Loucy (cell line): ENCODE measurements at regions not wholly inside any gene's neighbourhood (a gene's known extent, or its start where the extent isn't known, plus 50 kb on each side); places are given as distances from the start of the nearest gene placed in this dataset.

Experiments used
- H2AFZ ChIP-seq: fragments of 200-600 bp; sonication (generic); 2 replicates; pipeline ENCODE4 v1.6.0; 2016; ENCODE audit warnings: antibody characterized with exemption, mild to moderate bottlenecking, low read length, moderate library complexity
- H3F3A ChIP-seq: fragments of 200-600 bp; 2 replicates; pipeline ENCODE4 v1.6.0; 2016; ENCODE audit warnings: antibody characterized with exemption, low read depth, mild to moderate bottlenecking
- H3K27me3 ChIP-seq: fragments of 200-600 bp; sonication (generic); 2 replicates; pipeline ENCODE4 v1.6.1; 2014; ENCODE audit warnings: low read length, mild to moderate bottlenecking; ENCODE audit not compliant: insufficient read depth, poor library complexity, severe bottlenecking
- H3K36me3 ChIP-seq: fragments of 200-600 bp; sonication (generic); 2 replicates; pipeline ENCODE4 v1.6.1; 2016; ENCODE audit warnings: low read length; ENCODE audit not compliant: insufficient read depth
- H3K4me1 ChIP-seq: fragments of 200-600 bp; sonication (generic); 2 replicates; pipeline ENCODE4 v1.5.1; 2014; ENCODE audit warnings: low read length, mild to moderate bottlenecking; ENCODE audit not compliant: insufficient read depth, poor library complexity, severe bottlenecking
- H3K4me2 ChIP-seq: fragments of 200-600 bp; sonication (generic); 2 replicates; pipeline ENCODE4 v1.6.0; 2014; ENCODE audit warnings: antibody characterized with exemption, low read length, low read depth, mild to moderate bottlenecking; ENCODE audit not compliant: poor library complexity, severe bottlenecking
- H3K4me3 ChIP-seq: fragments of 200-600 bp; sonication (generic); 2 replicates; pipeline ENCODE4 v1.5.1; 2014; ENCODE audit warnings: low read length, mild to moderate bottlenecking, mixed read lengths; ENCODE audit not compliant: poor library complexity, severe bottlenecking
- H3K79me2 ChIP-seq: fragments of 200-600 bp; sonication (generic); 2 replicates; pipeline ENCODE4 v1.6.1; 2014; ENCODE audit warnings: low read length; ENCODE audit not compliant: insufficient read depth
- H3K9ac ChIP-seq: fragments of 200-600 bp; sonication (generic); 2 replicates; pipeline ENCODE4 v1.6.0; 2014; ENCODE audit warnings: mild to moderate bottlenecking, low read depth, low read length, moderate library complexity; ENCODE audit not compliant: poor library complexity, severe bottlenecking
- H3K9me2 ChIP-seq: fragments of 200-600 bp; sonication (generic); replicated peaks from 2 replicates; pipeline ENCODE4 v1.6.1; 2016; ENCODE audit warnings: low read depth, low read length, mixed read lengths
- H3K9me3 ChIP-seq: fragments of 200-600 bp; sonication (generic); 2 replicates; pipeline ENCODE4 v1.6.1; 2014; ENCODE audit warnings: mild to moderate bottlenecking, antibody characterized with exemption, low read length, low read depth; ENCODE audit not compliant: insufficient read depth
- H4K20me1 ChIP-seq: fragments of 200-600 bp; sonication (generic); 2 replicates; pipeline ENCODE4 v1.6.0; 2014; ENCODE audit warnings: antibody characterized with exemption, low read length, mild to moderate bottlenecking; ENCODE audit not compliant: insufficient read depth, poor library complexity, severe bottlenecking
- EZH2phosphoT487 ChIP-seq: fragments of 200-600 bp; IDR thresholded peaks from 2 replicates; pipeline ENCODE4 v1.6.1; 2018; ENCODE audit warnings: antibody characterized with exemption, mild to moderate bottlenecking, moderate library complexity, borderline replicate concordance
- TF ChIP-seq, protein P1 (sequence below): fragments of 200-600 bp; sonication (generic); conservative IDR thresholded peaks from 2 replicates; pipeline ENCODE4 v1.5.1; 2014; ENCODE audit warnings: mild to moderate bottlenecking, antibody characterized with exemption, low read length

DNA sequence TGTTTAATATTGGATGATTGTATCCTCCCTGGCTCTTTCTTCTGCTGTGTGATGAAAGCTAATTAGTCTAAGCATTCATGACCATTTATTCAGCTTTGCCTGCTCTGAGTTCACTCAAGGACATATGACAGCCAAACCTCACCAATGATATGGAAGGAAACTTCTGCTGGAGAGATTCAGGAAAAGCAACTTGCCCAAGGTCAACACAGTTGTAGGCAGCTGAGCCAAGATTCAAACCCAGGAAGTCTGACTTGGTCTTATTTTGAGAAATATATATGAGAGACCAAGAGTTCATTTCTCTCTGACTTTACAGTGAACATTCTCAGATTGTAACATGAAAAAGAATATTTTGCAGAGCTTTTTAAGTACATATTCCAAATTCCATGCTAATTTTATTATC is 1588.5 kb upstream of the PIK3C3 start:
- no peaks in the 10 kb centered on the region for H3K9me3 ChIP-seq
- H3K4me2 ChIP-seq = no peak overlapping the region
- no peak overlapping the region for H3K9ac ChIP-seq
- no peaks in the 10 kb centered on the region for H3K36me3 ChIP-seq
- no peak overlapping the region for H3K4me3 ChIP-seq
- no peaks in the 10 kb centered on the region for H3K27me3 ChIP-seq
- no peaks in the 10 kb centered on the region for H4K20me1 ChIP-seq
- H3K4me1 ChIP-seq = no peaks in the 10 kb centered on the region
- TF ChIP-seq EZH2phosphoT487 = no peak
- TF ChIP-seq, protein P1, sequence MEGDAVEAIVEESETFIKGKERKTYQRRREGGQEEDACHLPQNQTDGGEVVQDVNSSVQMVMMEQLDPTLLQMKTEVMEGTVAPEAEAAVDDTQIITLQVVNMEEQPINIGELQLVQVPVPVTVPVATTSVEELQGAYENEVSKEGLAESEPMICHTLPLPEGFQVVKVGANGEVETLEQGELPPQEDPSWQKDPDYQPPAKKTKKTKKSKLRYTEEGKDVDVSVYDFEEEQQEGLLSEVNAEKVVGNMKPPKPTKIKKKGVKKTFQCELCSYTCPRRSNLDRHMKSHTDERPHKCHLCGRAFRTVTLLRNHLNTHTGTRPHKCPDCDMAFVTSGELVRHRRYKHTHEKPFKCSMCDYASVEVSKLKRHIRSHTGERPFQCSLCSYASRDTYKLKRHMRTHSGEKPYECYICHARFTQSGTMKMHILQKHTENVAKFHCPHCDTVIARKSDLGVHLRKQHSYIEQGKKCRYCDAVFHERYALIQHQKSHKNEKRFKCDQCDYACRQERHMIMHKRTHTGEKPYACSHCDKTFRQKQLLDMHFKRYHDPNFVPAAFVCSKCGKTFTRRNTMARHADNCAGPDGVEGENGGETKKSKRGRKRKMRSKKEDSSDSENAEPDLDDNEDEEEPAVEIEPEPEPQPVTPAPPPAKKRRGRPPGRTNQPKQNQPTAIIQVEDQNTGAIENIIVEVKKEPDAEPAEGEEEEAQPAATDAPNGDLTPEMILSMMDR = no peak
- no peaks in the 10 kb centered on the region for H3F3A ChIP-seq
- H2AFZ ChIP-seq = no peak overlapping the region
- no peaks in the 10 kb centered on the region for H3K9me2 ChIP-seq
- no peaks in the 10 kb centered on the region for H3K79me2 ChIP-seq

DNA sequence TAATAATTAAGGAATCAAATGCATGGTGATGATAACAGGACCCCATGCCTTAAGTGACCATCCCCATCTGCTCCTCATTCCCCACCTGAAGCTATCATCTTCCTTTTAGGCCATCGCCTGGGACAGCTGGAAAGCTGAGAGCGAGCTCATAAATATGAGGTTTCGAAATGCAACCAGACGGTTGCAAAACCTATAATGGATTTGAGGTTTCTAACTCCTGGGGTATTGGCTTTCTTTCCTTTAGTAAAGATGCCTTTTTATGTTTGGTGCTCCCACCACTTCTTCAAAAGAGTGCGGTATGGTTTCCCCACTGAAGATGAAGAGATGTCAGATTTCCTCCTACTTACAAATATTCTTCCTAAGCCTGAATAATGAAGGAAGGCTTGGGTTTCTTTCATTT is 1589.5 kb upstream of the PIK3C3 start:
- Histone ChIP-seq H3K9me3 (no peaks in the 10 kb centered on the region), H3K79me2 (no peaks in the 10 kb centered on the region), H3K4me3 (no peak overlapping the region), H3F3A (no peaks in the 10 kb centered on the region), H3K4me1 (no peaks in the 10 kb centered on the region), H3K27me3 (no peaks in the 10 kb centered on the region), H3K9ac (no peak overlapping the region), H3K36me3 (no peaks in the 10 kb centered on the region), H2AFZ (no peak overlapping the region), H4K20me1 (no peaks in the 10 kb centered on the region), H3K9me2 (no peaks in the 10 kb centered on the region), H3K4me2 (no peak overlapping the region)
- no peak for TF ChIP-seq EZH2phosphoT487
- TF ChIP-seq, protein P1 = no peak

DNA sequence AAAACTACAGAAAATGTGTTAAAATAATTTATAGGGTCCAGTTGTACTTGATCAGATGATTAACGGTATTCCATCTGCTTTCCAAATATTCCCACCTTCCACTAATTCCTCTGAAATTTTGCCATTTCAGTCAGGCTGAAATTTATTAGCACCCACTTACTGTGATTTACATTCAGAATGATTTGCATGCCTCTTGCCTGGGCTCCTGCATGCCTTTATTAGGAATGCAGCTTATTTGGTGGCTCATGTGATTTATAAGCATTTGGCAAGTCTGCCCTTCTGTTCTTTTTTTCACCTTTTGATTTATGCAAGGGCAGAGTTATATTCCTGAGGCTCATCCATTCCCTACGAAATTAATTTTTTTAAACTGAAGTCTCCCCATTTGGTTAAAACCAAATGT is 1594.5 kb upstream of the PIK3C3 start:
- no peaks in the 10 kb centered on the region for H3K36me3 ChIP-seq
- no peaks in the 10 kb centered on the region for H3K27me3 ChIP-seq
- no peaks in the 10 kb centered on the region for H3F3A ChIP-seq
- no peaks in the 10 kb centered on the region for H3K9me2 ChIP-seq
- no peak overlapping the region for H2AFZ ChIP-seq
- no peak overlapping the region for H3K9ac ChIP-seq
- no peak overlapping the region for H3K4me3 ChIP-seq
- no peaks in the 10 kb centered on the region for H3K79me2 ChIP-seq
- no peaks in the 10 kb centered on the region for H4K20me1 ChIP-seq
- no peak for TF ChIP-seq EZH2phosphoT487
- TF ChIP-seq, protein P1 = no peak
- no peaks in the 10 kb centered on the region for H3K4me1 ChIP-seq
- no peak overlapping the region for H3K4me2 ChIP-seq
- H3K9me3 ChIP-seq = no peaks in the 10 kb centered on the region
